NCI-H748 (cell line): ENCODE measurements at regions not wholly inside any gene's neighbourhood (a gene's known extent, or its start where the extent isn't known, plus 50 kb on each side); places are given as distances from the start of the nearest gene placed in this dataset.

Experiments used
- DNase-seq: peaks from one replicate; lab custom pipeline; 2025; ENCODE audit not compliant: unreplicated experiment; lab: John Stamatoyannopoulos, UW

GRCh38 chr3:151990696-151991376, 117.4 kb downstream of the SUCNR1 start:
- no peak for DNase-seq

GRCh38 chr3:151992326-151993041, 119.0 kb downstream of the SUCNR1 start:
- no peak for DNase-seq

GRCh38 chr3:151995091-151995490, 121.6 kb downstream of the SUCNR1 start:
- DNase-seq = no peak

GRCh38 chr3:151998744-151999143, 125.3 kb downstream of the SUCNR1 start:
- no peak for DNase-seq

GRCh38 chr3:151999936-152000335, 126.5 kb downstream of the SUCNR1 start:
- no peak for DNase-seq

- DNase-seq = no peak
These were observed 138.6 kb downstream of the SUCNR1 start for GRCh38 chr3:152011812-152012735.

GRCh38 chr3:152019508-152019907, 146.1 kb downstream of the SUCNR1 start:
- no peak for DNase-seq

GRCh38 chr3:152021951-152022461, 148.6 kb downstream of the SUCNR1 start:
- no peak for DNase-seq

GRCh38 chr3:152026033-152026556, 152.7 kb downstream of the SUCNR1 start:
- DNase-seq = peak; percentile 60

GRCh38 chr3:152030320-152030719, 156.9 kb downstream of the SUCNR1 start:
- no peak for DNase-seq

GRCh38 chr3:152031321-152031720, 157.9 kb downstream of the SUCNR1 start:
- DNase-seq = no peak

GRCh38 chr3:152037297-152037696, 163.9 kb downstream of the SUCNR1 start:
- no peak for DNase-seq

- DNase-seq = no peak
These were observed 164.5 kb downstream of the SUCNR1 start for GRCh38 chr3:152037953-152038352.

GRCh38 chr3:152038490-152038889, 165.0 kb downstream of the SUCNR1 start:
- no peak for DNase-seq

GRCh38 chr3:152039887-152040286, 166.4 kb downstream of the SUCNR1 start:
- DNase-seq = no peak

- no peak for DNase-seq
These were observed 166.9 kb downstream of the SUCNR1 start for GRCh38 chr3:152040319-152040718.

- no peak for DNase-seq
These were observed 170.2 kb downstream of the SUCNR1 start for GRCh38 chr3:152043620-152044019.

- no peak for DNase-seq
These were observed 172.8 kb downstream of the SUCNR1 start for GRCh38 chr3:152046280-152046679.

- no peak for DNase-seq
These were observed 174.0 kb downstream of the SUCNR1 start for GRCh38 chr3:152047465-152047864.

GRCh38 chr3:152048831-152049230, 175.4 kb downstream of the SUCNR1 start:
- DNase-seq = no peak

- no peak for DNase-seq
These were observed 177.5 kb downstream of the SUCNR1 start for GRCh38 chr3:152050903-152051302.
